GM12878 (cell line): ENCODE measurements at regions not wholly inside any gene's neighbourhood (a gene's known extent, or its start where the extent isn't known, plus 50 kb on each side); places are given as distances from the start of the nearest gene placed in this dataset.

Experiments used
- ATAC-seq: fragments of 200-7000 bp; cut with Tn5 transposase; 3 replicates; pipeline ENCODE4 v1.9.1; 2020; ENCODE audit warnings: mild to moderate bottlenecking, moderate library complexity
- BruUV-seq: library from RNA; stranded (reverse); fragments of 400-500 nt; replicated peaks from 2 replicates; lab custom pipeline; 2021; lab: Mats Ljungman, UMichigan
- CTCF ChIA-PET: fragments of 300-600 bp; sonication (Branson Sonifier 250); formaldehyde crosslinking; extraction: SDS; loops from one replicate; lab custom pipeline; 2021; ENCODE audit warnings: inconsistent platforms; lab: Yijun Ruan, JAX
- POLR2A ChIA-PET: fragments of 350-600 bp; formaldehyde crosslinking; extraction: SDS; loops from one replicate; lab custom pipeline; 2021; ENCODE audit warnings: inconsistent platforms; lab: Charles Lee
- RAD21 ChIA-PET: fragments of 300-600 bp; sonication (Branson Sonifier 250); formaldehyde crosslinking; loops from one replicate; lab custom pipeline; 2023; ENCODE audit warnings: antibody characterized with exemption; ENCODE audit not compliant: unreplicated experiment; lab: Charles Lee
- SMC1A ChIA-PET: fragments of 300-600 bp; sonication (Branson Sonifier 250); formaldehyde crosslinking; loops from one replicate; lab custom pipeline; 2023; ENCODE audit not compliant: unreplicated experiment, uncharacterized antibody; lab: Charles Lee
- DNase-seq: peaks from one replicate; pipeline ENCODE4 v3.0.0-alpha.2; 2011; ENCODE audit warnings: low read depth, low spot score
- FAIRE-seq: peaks from 3 replicates; lab custom pipeline; 2011; peaks lifted over from hg19 to GRCh38; lab: Jason Lieb, UNC
- H2AFZ ChIP-seq: 2 replicates; pipeline ENCODE4 v1.6.0; 2011; ENCODE audit warnings: low read depth, low read length, control low read depth; ENCODE audit not compliant: control insufficient read depth
- H3K27ac ChIP-seq: 2 replicates; pipeline ENCODE4 v1.5.1; 2011; ENCODE audit warnings: control low read depth; ENCODE audit not compliant: control insufficient read depth, insufficient read depth
- H3K27me3 ChIP-seq, 2 experiments: replicated peaks in 1 of 2; 2 replicates each; pipeline versions ENCODE4 v1.6.0 to v1.6.1; 2011; ENCODE audit warnings: low read length in 1 of 2; ENCODE audit not compliant: control insufficient read depth in 2 of 2, insufficient read depth in 2 of 2
- H3K36me3 ChIP-seq, 2 experiments: 2 replicates each; pipeline ENCODE4 v1.5.1; 2011; ENCODE audit warnings: low read length in 1 of 2; ENCODE audit not compliant: control insufficient read depth in 2 of 2, insufficient read depth in 2 of 2
- H3K4me1 ChIP-seq: 2 replicates; pipeline ENCODE4 v1.6.1; 2011; ENCODE audit warnings: mild to moderate bottlenecking, low read length, moderate library complexity, mixed read lengths; ENCODE audit not compliant: control insufficient read depth, insufficient read depth
- H3K4me2 ChIP-seq: 2 replicates; pipeline ENCODE4 v1.6.0; 2011; ENCODE audit warnings: control low read depth; ENCODE audit not compliant: control insufficient read depth, insufficient read depth
- H3K4me3 ChIP-seq: fragments of 200-600 bp; sonication (generic); 2 replicates; pipeline ENCODE4 v1.5.1; 2016
- H3K79me2 ChIP-seq: 2 replicates; pipeline ENCODE4 v1.6.0; 2011; ENCODE audit warnings: low read length; ENCODE audit not compliant: control insufficient read depth, insufficient read depth
- H3K9ac ChIP-seq: 2 replicates; pipeline ENCODE4 v1.8.0; 2011; ENCODE audit warnings: low read length, control low read depth, mixed read lengths; ENCODE audit not compliant: control insufficient read depth, insufficient read depth
- H3K9me3 ChIP-seq: replicated peaks from 3 replicates; pipeline ENCODE4 v1.5.1; 2011; ENCODE audit warnings: mild to moderate bottlenecking, low read length; ENCODE audit not compliant: control insufficient read depth, insufficient read depth
- H4K20me1 ChIP-seq: 2 replicates; pipeline ENCODE4 v1.6.0; 2011; ENCODE audit not compliant: control insufficient read depth, insufficient read depth
- HDAC6 ChIP-seq: fragments of 200-600 bp; sonication (generic); IDR thresholded peaks from one replicate; pipeline ENCODE4 v1.8.0; 2017; ENCODE audit warnings: antibody characterized with exemption; ENCODE audit not compliant: unreplicated experiment
- IKZF2 ChIP-seq, 2 experiments: fragments of 450-650 bp; IDR thresholded peaks; 2 replicates each; pipeline ENCODE4 v1.6.1; 2017; ENCODE audit warnings: mild to moderate bottlenecking in 2 of 2, moderate library complexity in 2 of 2
- KLF5 ChIP-seq: fragments of 450-650 bp; IDR thresholded peaks from 2 replicates; pipeline ENCODE4 v1.6.1; 2014; ENCODE audit warnings: mild to moderate bottlenecking; ENCODE audit not compliant: partially characterized antibody
- MEF2A ChIP-seq: IDR thresholded peaks from 2 replicates; pipeline ENCODE4 v1.6.1; 2011; ENCODE audit warnings: low read depth, mild to moderate bottlenecking, low read length, moderate library complexity; ENCODE audit not compliant: insufficient read depth
- POLR2AphosphoS2 ChIP-seq: IDR thresholded peaks from 2 replicates; pipeline ENCODE4 v1.6.1; 2011; ENCODE audit warnings: low read depth, mild to moderate bottlenecking, low read length, improper control_type of control experiment, moderate library complexity
- RUNX3 ChIP-seq: IDR thresholded peaks from 2 replicates; pipeline ENCODE4 v1.6.1; 2012; ENCODE audit warnings: low read length, inconsistent platforms
- SMAD1 ChIP-seq: fragments of 450-650 bp; IDR thresholded peaks from 2 replicates; pipeline ENCODE4 v1.6.1; 2018; ENCODE audit warnings: mild to moderate bottlenecking, low read depth; ENCODE audit not compliant: partially characterized antibody
- STAT1 ChIP-seq: fragments of 450-650 bp; conservative IDR thresholded peaks from 2 replicates; pipeline ENCODE4 v1.6.1; 2014; ENCODE audit warnings: antibody characterized with exemption, mild to moderate bottlenecking
- YBX1 ChIP-seq: fragments of 450-650 bp; IDR thresholded peaks from 2 replicates; pipeline ENCODE4 v1.6.1; 2016; ENCODE audit warnings: antibody characterized with exemption
- ZSCAN29 ChIP-seq: fragments of 450-650 bp; IDR thresholded peaks from 2 replicates; pipeline ENCODE4 v1.6.1; 2017; ENCODE audit warnings: mild to moderate bottlenecking, moderate library complexity
- ZZZ3 ChIP-seq: IDR thresholded peaks from 2 replicates; pipeline ENCODE4 v1.6.1; 2011; ENCODE audit warnings: low read depth; ENCODE audit not compliant: control insufficient read depth, insufficient read length
- WGBS: methylation state at CpG from one replicate; pipeline ENCODE4 v1.1.6; 2016; ENCODE audit warnings: low lambda C conversion rate; ENCODE audit not compliant: insufficient replicate concordance, insufficient coverage; ENCODE audit errors: missing lambda C conversion rate; 5-methylcytosine and 5-hydroxymethylcytosine counted together
- in situ Hi-C: fragments of 300-500 bp; cut with MboI; formaldehyde crosslinking; loops from 9 replicates; pipeline ENCODE4 v1.14.3; 2018; ENCODE audit warnings: mixed read lengths
- intact Hi-C: fragments of 100-400 bp; cut with micrococcal nuclease; formaldehyde crosslinking; loops from one replicate; pipeline ENCODE4 v1.14.2; 2022; ENCODE audit not compliant: unreplicated experiment
- TF ChIP-seq, protein P1 (sequence below): IDR thresholded peaks from 2 replicates; pipeline ENCODE4 v1.6.1; 2012; ENCODE audit warnings: low read length, inconsistent platforms

DNA sequence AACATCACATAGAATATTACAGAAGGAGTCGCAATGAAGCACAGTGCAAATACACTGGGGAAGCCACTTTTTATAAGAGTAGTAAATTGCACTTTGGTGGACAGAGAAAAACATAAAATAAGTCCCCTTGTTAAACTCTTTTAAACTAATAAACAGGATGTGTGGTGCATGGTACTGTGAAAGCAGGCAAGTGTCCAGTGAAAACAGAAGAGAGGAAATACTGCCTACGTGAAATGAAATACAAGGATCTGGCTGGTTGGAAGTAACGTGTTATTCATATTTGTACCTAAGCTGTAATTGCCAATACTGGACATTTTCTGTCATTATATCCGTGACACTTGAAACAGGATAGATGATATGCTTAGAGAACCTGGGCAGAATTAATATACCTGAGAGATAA is 191.9 kb upstream of the SLC27A6 start:
- RAD21 ChIA-PET: no interaction called here
- 29% methylated on average over 4 of the region's 4 CpGs for WGBS
- in situ Hi-C loops: no loop called here
- CTCF ChIA-PET: no interaction called here
- Histone ChIP-seq H3K27ac (no peak overlapping the region), H3K4me1 (peaks cover 6% of the 10 kb centered on the region), H2AFZ (no peak overlapping the region), H3K79me2 (no peaks in the 10 kb centered on the region), H3K4me2 (no peak overlapping the region), H4K20me1 (no peaks in the 10 kb centered on the region), H3K9me3 (no peaks in the 10 kb centered on the region), H3K27me3 (no peaks in the 10 kb centered on the region), H3K9ac (no peak overlapping the region), H3K36me3 (no peaks in the 10 kb centered on the region), H3K4me3 (no peak overlapping the region)
- POLR2A ChIA-PET: no interaction called here
- ATAC-seq (no peak), DNase-seq (no peak), FAIRE-seq (no peak)
- BruUV-seq: no TSS peak
- SMC1A ChIA-PET: no interaction called here
- TF ChIP-seq STAT1 (no peak), KLF5 (no peak), MEF2A (no peak), SMAD1 (no peak), YBX1 (no peak), IKZF2 (IDR thresholded peaks at IDR 0.05) (no peak), POLR2AphosphoS2 (no peak)
- TF ChIP-seq, protein P1, sequence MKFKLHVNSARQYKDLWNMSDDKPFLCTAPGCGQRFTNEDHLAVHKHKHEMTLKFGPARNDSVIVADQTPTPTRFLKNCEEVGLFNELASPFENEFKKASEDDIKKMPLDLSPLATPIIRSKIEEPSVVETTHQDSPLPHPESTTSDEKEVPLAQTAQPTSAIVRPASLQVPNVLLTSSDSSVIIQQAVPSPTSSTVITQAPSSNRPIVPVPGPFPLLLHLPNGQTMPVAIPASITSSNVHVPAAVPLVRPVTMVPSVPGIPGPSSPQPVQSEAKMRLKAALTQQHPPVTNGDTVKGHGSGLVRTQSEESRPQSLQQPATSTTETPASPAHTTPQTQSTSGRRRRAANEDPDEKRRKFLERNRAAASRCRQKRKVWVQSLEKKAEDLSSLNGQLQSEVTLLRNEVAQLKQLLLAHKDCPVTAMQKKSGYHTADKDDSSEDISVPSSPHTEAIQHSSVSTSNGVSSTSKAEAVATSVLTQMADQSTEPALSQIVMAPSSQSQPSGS: no peak
- intact Hi-C loops: no loop called here

GRCh38 chr5:128774605-128775004 is 190.7 kb upstream of the SLC27A6 start:
- no TSS peak for BruUV-seq
- ChIA-PET CTCF (no interaction called here), RAD21 (no interaction called here), SMC1A (no interaction called here), POLR2A (interaction anchor here (0.7 kb wide), 1 partner anchor 337 kb away, joined by 3 read pairs; no protein-coding TSS in a partner anchor)
- Histone ChIP-seq H4K20me1 (no peaks in the 10 kb centered on the region), H3K27me3 (no peaks in the 10 kb centered on the region), H3K9ac (no peak overlapping the region), H3K4me1 (peaks cover 6% of the 10 kb centered on the region), H3K9me3 (no peaks in the 10 kb centered on the region), H2AFZ (no peak overlapping the region), H3K4me2 (no peak overlapping the region), H3K36me3 (no peaks in the 10 kb centered on the region), H3K27ac (no peak overlapping the region), H3K79me2 (no peaks in the 10 kb centered on the region), H3K4me3 (no peak overlapping the region)
- no peak for FAIRE-seq
- intact Hi-C loops: no loop called here
- WGBS: 8% methylated on average over 7 of the region's 7 CpGs
- TF ChIP-seq ZZZ3 (no peak), HDAC6 (no peak), ZSCAN29 (no peak), RUNX3 (peak; percentile 87)
- peak; percentile 79 for ATAC-seq
- no peak for DNase-seq
- in situ Hi-C loops: no loop called here
